ENCODE measurements at regions not wholly inside any gene's neighbourhood (a gene's known extent, or its start where the extent isn't known, plus 50 kb on each side); places are given as distances from the start of the nearest gene placed in this dataset.
"Not testable (repeated sequence)": the region's sequence is repeated elsewhere in the genome, so short reads cannot be mapped to it uniquely, and the experiment has no call there.

DNA sequence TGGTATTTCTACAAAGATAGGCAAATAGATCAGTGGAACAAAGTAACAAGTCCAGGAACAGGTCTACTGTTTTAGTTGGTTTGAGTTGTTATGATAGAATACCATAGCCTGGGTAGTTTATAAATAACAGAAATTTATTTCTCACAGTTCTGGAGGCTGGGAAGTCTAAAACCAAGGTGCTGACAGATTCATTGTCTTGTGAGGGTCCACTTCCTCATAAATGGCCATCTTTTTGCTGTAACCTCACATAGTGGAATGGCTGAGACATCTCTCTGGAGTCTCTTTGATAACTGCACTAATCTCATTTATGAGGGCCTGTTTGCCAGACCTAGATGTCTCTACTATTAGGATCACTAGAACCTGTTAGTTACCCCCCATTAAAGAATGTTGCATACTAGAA is 152.3 kb upstream of the MYRIP start:
- DNase-seq (ENCODE audit: low read depth) = no peak

- DNase-seq (ENCODE audit: low read depth) = no peak
Measured at GRCh38 chr3:39657775-39658174, 151.6 kb upstream of the MYRIP start.

GRCh38 chr3:39664931-39665330 is 144.5 kb upstream of the MYRIP start:
- no peak for DNase-seq (ENCODE audit: low read depth)

DNA sequence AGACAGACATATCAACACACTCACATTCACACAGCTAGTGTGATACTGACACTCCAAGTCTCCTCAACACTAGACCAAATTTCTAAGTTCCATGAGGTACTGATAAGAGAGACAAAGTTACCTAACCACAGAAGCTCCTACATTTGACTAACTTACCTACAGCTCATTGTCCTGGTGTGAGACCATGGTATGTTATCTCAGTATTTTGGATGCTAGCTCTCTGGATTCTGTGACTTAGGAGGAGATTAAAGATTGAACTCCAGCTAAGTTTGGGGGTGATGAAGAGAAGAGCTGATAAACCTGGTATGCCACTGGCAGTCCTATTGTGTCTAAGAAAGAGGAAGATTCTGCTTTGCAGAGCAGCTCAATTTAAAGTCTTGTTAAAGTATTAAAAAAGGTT is 144.0 kb upstream of the MYRIP start:
- DNase-seq (ENCODE audit: low read depth) = no peak

DNA sequence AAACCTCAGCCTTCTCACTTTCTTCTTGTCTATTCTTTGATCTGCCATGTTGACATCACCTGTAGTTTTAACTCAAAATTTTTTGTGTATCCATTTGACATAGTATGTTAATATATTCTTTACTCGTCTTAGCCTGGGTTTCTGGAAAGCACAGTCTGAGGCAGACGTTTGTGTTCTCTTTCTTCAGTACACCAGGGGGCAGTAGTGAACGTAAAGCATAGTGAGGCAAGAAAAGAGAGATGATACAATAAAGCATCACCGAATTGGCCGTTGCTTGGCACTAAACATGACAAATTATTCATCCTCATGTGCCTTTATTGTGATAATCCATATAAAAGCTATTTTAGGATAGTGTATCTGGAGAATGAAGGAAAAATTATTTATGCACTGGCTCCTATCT is 141.0 kb upstream of the MYRIP start:
- DNase-seq (ENCODE audit: low read depth) = no peak

DNA sequence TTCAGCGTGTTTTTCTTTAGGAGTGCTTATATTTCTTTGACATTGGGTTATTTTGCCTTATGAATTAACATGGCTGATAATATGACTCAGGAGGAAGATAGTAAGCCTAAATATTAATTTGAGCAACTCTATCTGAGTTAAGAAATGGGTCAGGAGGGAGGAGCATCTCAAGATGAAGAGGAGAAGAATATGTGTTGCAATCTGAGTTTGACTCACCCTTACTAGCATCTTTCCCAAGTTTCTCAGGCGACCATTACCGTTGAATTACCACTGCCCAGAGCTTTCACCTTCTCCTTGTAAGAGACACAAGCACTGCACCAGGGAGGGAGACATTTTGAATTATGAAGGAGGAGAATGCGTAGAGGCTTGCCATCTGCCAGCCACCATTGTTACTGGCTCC is 138.3 kb upstream of the MYRIP start:
- no peak for DNase-seq (ENCODE audit: low read depth)

DNA sequence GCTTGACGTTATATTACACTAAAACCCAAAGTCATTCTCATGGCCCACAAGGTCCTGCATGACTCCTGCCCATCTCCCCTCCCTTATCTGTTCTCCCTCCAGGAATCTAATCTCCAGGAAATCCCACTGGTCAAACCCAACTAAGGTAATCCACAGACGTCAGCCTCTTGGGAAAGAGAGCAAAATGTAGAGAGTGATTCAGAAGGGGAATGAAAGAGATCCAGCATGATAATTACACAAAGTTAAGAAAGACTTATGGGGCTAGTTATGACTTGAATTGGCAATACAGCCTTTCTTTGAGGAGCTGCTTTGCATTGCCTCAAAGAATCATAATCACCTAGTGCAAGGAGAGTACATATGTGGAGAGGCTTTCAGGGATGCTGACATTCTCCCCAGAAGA is 137.8 kb upstream of the MYRIP start:
- no peak for DNase-seq (ENCODE audit: low read depth)

DNA sequence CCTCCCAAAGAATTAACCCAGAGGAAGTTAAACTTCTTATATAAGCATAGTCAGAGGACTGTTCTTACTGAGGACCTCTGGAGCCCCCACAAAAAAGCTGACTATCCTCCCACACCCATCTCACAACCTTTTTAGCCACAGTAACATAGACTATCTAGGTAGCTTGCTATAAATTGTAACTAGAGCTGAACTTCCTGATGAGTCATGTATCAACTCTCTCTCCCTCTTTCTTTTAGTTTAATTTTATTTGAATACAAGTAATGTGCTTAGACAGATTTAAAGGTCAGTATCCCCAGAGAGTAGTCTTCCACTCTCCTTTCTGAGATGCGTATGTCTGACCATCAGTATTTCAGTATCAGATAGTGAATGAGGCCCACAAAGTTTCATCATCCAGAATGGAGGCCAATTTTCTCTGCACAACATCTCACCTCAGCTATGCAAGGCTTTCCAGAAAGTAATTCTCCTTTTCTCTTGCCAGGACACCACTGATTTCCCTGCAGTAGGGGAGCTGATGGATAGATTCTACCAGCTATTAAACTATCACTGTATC is 104.0 kb upstream of the MYRIP start:
- DNase-seq (ENCODE audit: low read depth) = no peak

DNA sequence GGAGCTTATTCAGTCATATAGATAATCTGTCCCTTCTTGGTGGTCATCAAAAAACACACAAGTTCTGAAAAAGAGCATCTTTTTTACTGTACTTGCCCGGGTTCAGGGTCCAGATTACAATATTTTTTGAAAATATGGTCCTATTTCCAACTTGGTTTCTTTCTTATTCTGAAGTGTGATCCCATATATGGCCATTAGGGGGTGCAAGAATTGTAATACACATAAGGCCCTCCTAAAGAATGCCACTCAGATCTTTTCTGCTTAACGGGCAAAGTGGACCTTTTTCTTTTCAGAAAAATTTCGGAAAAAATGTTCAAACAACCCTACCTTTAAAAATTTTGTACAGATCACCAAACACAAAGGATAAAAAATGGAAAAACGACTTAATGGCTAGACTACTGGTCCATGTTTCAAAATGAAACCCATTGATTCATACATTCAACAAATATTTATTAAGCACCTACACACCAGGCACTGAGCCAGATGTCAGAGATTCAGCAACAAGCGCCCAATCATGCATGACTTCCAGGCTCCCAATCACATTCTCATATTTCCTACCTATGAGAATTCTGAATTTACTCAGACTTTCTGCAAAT is 102.0 kb upstream of the MYRIP start:
- DNase-seq (ENCODE audit: low read depth) = no peak

DNA sequence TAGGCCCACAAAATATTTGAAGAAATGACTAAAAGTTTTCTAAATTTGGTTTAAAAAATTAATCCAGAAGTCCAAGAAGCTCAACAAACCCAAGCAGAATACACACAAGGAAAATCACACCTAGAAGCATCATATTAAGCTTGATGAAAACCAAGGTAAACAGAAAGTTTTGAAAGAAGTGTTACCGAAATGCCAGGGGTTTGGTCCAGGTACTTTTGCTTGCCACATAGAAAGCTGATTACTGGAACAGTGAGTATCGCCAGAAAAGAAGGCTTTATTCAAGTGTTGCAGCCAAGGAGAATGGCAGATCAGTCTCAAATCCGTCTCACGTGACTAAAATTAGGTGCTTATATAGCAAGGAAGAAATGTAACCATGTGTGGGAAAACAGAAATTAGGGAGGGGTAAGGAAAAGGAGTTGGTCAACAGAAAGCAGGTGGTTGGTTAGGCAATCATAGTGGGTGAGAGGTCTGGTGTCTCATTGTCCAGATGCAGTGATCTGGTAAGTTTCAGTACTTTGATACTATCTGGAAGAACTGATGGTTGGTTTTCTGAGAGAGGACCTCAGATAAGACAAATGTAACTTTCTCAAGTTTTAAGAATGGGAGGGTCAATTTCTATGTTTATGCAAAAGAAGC is 96.9 kb upstream of the MYRIP start:
- no peak for DNase-seq (ENCODE audit: low read depth)

GRCh38 chr3:39713341-39713740 is 96.1 kb upstream of the MYRIP start:
- not testable (repeated sequence) for DNase-seq (ENCODE audit: low read depth)

GRCh38 chr3:39716849-39717248 is 92.6 kb upstream of the MYRIP start:
- DNase-seq (ENCODE audit: low read depth) = no peak

DNA sequence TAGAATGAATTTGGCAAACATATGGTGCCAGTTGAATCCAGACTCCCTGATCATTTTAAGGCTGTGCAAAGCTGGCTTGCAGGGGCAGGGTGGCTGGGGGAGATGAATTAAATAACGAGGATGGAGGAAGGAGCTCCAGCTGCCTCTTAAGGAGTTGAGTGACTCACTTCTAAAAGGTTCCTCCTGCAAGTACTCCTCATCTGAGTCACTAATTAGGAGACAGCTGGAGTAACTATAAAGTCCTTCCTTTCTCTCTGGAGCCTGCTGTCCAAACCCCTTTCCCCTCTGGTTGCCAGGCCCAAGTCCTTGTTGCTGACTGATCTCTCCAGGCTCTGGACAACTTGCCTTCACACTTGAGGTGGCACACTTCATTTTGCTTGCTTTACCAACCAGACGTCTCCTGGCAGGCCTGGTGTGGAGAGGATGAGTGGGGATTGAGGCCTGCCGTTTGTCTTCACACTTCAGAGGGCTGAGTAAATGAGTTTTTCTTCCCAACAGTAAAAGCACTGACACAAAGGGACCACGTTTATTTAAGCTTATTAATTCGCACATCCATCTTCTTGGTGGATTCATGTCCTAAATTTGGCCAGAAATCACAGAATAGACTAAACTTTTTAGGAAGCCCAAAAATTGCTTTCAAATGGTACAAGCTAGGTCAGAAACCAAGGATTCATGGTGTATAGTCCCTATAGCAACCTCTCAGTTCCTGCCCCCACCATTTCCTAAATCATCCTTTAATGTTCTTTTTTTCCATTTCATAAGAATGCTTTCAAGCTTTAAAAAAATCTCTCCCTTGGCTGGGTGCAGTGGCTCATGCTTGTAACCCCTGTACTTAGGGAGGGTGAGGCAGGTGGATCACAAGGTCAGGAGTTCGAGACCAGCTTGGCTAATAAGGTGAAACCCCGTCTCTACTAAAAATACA is 90.5 kb upstream of the MYRIP start:
- no peak for DNase-seq (ENCODE audit: low read depth)

GRCh38 chr3:39721076-39721475 is 88.3 kb upstream of the MYRIP start:
- no peak for DNase-seq (ENCODE audit: low read depth)

- no peak for DNase-seq (ENCODE audit: low read depth)
Measured at GRCh38 chr3:39724233-39724846, 85.1 kb upstream of the MYRIP start.

- DNase-seq (ENCODE audit: low read depth) = no peak
Measured at GRCh38 chr3:39725321-39725720, 84.1 kb upstream of the MYRIP start.

- no peak for DNase-seq (ENCODE audit: low read depth)
Measured at GRCh38 chr3:39727415-39727814, 82.0 kb upstream of the MYRIP start.

DNA sequence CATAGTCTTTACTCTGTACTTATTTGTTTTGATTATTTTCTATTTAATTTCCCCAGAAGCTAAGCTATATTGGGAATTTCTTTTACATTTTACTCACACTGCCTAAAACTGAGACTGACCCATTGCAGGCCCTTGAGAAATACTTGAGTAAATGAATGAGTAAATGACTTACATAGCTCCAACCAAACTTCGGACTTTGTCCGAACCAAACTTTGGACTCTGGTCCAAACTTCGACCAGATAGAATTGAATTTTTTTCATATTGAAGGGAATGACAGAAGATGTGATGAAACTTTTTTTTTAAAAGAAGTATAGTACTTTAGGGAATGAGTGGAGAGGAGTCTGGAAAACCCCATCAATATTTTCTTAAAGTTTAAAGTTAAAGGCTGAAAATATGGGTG is 75.6 kb upstream of the MYRIP start:
- DNase-seq (ENCODE audit: low read depth) = no peak

GRCh38 chr3:39739658-39740057 is 69.8 kb upstream of the MYRIP start:
- not testable (repeated sequence) for DNase-seq (ENCODE audit: low read depth)

DNA sequence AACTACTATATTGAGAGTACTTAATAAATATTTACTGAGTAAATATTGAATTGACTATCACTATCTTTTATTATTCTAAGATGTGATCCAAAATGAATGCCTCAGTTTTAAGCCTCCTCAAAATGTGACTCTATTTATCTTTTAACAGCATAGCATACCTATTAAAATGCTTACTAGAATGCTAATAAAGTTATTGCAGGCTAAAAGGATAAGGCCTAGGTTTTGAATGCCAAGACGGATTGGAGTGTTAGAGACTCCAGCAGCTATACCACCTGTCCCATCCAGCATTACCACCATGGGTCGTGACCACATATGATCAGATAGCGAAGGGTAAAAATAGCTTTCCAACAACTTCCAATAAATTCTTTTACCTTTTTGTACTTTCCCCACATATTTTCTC is 64.7 kb upstream of the MYRIP start:
- DNase-seq (ENCODE audit: low read depth) = no peak

DNA sequence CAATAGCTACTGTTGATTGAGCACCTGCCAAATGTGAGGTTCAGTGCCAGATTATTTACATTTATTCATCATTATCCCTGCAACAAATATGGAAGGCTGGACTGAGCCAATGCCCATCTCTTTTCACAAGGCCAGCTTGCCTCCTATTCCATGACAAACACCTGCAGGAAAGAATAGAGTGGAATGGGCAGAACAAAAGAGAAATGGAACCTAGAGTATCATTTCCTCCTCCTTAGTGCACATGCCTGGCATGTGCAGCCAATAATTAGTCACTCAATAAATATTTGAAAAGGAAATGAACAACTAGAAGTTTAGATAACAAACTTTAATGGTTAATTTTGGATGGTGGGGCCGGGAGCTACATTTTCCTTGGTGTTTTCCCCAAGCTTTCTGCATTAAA is 61.4 kb upstream of the MYRIP start:
- DNase-seq (ENCODE audit: low read depth) = no peak

DNA sequence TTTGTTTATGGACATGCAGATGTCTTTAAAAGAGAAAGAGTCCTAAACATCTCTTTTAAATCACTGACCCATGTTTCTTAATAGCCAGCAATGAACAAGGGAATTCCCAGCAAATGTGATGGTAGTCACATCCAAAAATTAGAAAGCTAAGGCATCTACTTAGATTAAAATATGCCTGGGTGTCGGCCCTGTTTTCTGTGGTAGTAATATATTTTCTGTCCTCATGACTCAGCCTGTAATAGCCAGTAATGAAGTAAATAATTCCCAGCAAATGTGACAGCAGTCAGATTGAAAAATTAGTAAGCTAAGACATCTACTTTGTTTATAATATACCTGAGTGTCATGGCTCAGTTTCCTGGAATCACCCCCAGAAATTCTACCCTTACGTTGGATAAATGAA is 60.6 kb upstream of the MYRIP start:
- DNase-seq (ENCODE audit: low read depth) = no peak

- DNase-seq (ENCODE audit: low read depth) = no peak
Measured at GRCh38 chr3:39750712-39751111, 58.7 kb upstream of the MYRIP start.
